ENCODE measurements at regions not wholly inside any gene's neighbourhood (a gene's known extent, or its start where the extent isn't known, plus 50 kb on each side); places are given as distances from the start of the nearest gene placed in this dataset.

DNA sequence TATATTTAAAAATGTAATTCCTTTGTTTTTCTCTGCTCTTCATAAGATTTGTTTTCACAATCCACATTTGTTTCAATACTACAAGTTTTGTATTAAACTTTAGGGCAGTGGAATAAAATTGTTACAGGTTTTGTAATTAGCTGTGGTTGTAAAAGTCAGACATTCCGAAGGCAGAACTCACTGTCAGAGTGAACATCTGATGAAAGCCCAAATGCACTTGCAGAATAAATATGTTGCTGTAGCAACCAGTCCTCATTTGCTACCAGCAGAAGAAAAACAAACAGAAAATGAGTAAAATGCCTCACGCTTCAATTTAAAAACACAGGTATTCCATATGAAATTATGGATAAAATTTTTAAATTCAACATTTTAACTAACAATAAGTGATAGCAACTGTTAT, 740.1 kb upstream of the FAM174A start:
- H3K4me1 ChIP-seq, result no peaks in the 10 kb centered on the region
- no peaks in the 10 kb centered on the region for H3K27me3 ChIP-seq
- TF ChIP-seq, protein P1, sequence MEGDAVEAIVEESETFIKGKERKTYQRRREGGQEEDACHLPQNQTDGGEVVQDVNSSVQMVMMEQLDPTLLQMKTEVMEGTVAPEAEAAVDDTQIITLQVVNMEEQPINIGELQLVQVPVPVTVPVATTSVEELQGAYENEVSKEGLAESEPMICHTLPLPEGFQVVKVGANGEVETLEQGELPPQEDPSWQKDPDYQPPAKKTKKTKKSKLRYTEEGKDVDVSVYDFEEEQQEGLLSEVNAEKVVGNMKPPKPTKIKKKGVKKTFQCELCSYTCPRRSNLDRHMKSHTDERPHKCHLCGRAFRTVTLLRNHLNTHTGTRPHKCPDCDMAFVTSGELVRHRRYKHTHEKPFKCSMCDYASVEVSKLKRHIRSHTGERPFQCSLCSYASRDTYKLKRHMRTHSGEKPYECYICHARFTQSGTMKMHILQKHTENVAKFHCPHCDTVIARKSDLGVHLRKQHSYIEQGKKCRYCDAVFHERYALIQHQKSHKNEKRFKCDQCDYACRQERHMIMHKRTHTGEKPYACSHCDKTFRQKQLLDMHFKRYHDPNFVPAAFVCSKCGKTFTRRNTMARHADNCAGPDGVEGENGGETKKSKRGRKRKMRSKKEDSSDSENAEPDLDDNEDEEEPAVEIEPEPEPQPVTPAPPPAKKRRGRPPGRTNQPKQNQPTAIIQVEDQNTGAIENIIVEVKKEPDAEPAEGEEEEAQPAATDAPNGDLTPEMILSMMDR (IDR thresholded peaks at IDR 0.05), result no peak
- TF ChIP-seq POLR2AphosphoS5 (IDR thresholded peaks at IDR 0.05) (no peak), POLR2A (IDR thresholded peaks at IDR 0.05) (no peak), EP300 (IDR thresholded peaks at IDR 0.05) (no peak)
- 69% methylated on average over 2 of the region's 2 CpGs for WGBS, 2 donors (ENCODE audit: low coverage in 1 of 2)
- no peaks in the 10 kb centered on the region for H3K36me3 ChIP-seq
- H3K4me3 ChIP-seq, result no peak overlapping the region
- H3K27ac ChIP-seq, result no peak overlapping the region
- no peak for ATAC-seq
- peaks cover 0 to 1% (median 0%) of the 10 kb centered on the region in 3 donors for H3K9me3 ChIP-seq

DNA sequence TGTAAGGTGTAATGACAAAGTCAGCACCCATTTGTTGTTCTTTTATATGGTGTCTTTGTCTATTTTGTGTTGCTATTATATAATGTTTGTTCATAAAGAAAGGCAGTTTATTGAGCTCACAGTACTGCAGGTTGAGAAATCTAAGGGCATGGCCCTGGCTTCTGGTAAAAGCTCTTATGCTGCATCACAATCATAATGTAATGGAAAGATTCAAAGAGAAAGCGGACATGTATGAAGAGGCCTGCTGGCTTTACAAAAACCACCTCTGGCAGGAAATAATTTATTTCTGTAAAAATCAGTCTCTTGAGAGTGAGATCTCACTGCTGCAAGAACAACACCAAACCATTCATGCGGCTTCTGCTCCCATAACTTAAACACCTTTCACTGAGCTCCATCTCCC, 746.7 kb upstream of the FAM174A start:
- TF ChIP-seq, protein P1 (IDR thresholded peaks at IDR 0.05), result no peak
- TF ChIP-seq POLR2A (IDR thresholded peaks at IDR 0.05) (no peak), EP300 (IDR thresholded peaks at IDR 0.05) (no peak), POLR2AphosphoS5 (IDR thresholded peaks at IDR 0.05) (no peak)
- ATAC-seq, result no peak
- 35 to 70% methylated on average over 2 of the region's 2 CpGs for WGBS, 2 donors (ENCODE audit: low coverage in 1 of 2)
- no peaks in the 10 kb centered on the region for H3K36me3 ChIP-seq
- no peaks in the 10 kb centered on the region for H3K9me3 ChIP-seq
- H3K27me3 ChIP-seq, result no peaks in the 10 kb centered on the region
- H3K27ac ChIP-seq, result no peak overlapping the region
- H3K4me1 ChIP-seq, result no peaks in the 10 kb centered on the region
- H3K4me3 ChIP-seq, result no peak overlapping the region

DNA sequence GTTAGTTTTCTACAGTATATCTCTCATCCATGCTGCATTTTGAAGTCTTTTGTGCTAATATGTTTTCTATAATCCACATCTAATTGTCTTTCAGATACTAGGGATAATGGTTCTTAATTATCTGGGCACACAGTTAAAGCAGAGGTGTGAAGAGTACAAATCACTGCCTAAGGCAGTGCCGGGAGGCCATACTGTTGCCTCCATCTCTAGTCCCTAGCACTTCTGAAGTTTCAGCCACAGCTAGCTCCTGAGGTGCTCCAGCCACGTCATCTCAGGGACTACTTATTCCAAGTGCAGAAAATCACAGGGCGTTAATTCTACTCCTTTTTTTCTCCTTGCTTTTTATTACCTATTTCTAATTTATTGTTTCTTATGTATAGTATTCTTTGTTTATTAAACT, 760.0 kb upstream of the FAM174A start:
- no peaks in the 10 kb centered on the region for H3K9me3 ChIP-seq
- no peak for ATAC-seq
- H3K4me1 ChIP-seq, result no peaks in the 10 kb centered on the region
- no peaks in the 10 kb centered on the region for H3K36me3 ChIP-seq
- no peak for TF ChIP-seq EP300 (IDR thresholded peaks at IDR 0.05)
- TF ChIP-seq, protein P1 (IDR thresholded peaks at IDR 0.05), result no peak
- no peak for TF ChIP-seq POLR2AphosphoS5 (IDR thresholded peaks at IDR 0.05)
- no peak for TF ChIP-seq POLR2A (IDR thresholded peaks at IDR 0.05)
- WGBS, 2 donors (ENCODE audit: low coverage in 1 of 2), result 71 to 74% methylated on average over 3 of the region's 3 CpGs
- no peak overlapping the region for H3K27ac ChIP-seq
- H3K4me3 ChIP-seq, result no peak overlapping the region
- no peaks in the 10 kb centered on the region for H3K27me3 ChIP-seq

DNA sequence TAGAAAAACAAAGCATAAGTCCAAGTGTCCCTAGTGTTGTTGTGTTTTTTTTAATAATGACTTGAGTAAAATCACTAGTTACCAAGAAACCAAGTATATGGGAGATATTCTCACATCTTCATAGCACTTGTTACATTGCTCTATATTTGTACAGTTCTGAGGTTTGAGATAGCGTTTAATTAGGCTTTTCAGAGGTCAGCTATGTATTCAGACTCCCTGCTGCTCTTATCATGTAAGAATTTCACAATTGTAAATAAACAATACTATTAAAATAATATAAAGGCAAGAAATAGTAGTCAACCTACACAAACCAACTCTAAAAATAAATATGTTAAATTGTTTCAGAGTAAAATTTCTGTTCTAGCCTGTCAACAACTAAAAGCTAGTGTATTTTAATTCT, 761.9 kb upstream of the FAM174A start:
- H3K36me3 ChIP-seq, result no peaks in the 10 kb centered on the region
- WGBS, 2 donors (ENCODE audit: low coverage in 1 of 2), result 16 to 40% methylated on average over 1 of the region's 1 CpG
- no peaks in the 10 kb centered on the region for H3K9me3 ChIP-seq
- TF ChIP-seq EP300 (IDR thresholded peaks at IDR 0.05) (no peak), POLR2A (IDR thresholded peaks at IDR 0.05) (no peak), POLR2AphosphoS5 (IDR thresholded peaks at IDR 0.05) (no peak)
- TF ChIP-seq, protein P1 (IDR thresholded peaks at IDR 0.05), result no peak
- H3K27ac ChIP-seq, result no peak overlapping the region
- no peak overlapping the region for H3K4me3 ChIP-seq
- H3K4me1 ChIP-seq, result no peaks in the 10 kb centered on the region
- no peaks in the 10 kb centered on the region for H3K27me3 ChIP-seq
- no peak for ATAC-seq

DNA sequence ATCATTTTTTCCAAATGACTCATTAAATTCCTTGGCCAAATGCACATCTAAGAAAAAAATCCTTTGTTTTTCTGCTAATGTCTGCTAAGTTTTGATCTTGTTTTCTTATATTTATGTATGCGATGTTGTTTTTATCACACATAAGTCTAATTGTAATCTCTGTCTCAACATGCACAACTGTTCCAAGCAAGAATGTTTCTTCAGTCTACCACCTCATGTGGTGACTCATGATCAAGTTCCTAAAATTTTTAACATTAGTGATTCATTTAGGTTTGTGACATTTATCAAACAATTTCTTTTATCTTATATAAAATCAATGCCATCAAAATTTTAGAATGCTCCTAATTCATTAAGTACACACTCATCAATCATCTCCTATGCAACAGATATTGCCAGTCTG, 763.9 kb upstream of the FAM174A start:
- Histone ChIP-seq H3K4me1 (no peaks in the 10 kb centered on the region), H3K27ac (no peak overlapping the region), H3K27me3 (no peaks in the 10 kb centered on the region), H3K9me3 (no peaks in the 10 kb centered on the region), H3K4me3 (no peak overlapping the region), H3K36me3 (no peaks in the 10 kb centered on the region)
- 87 to 100% methylated on average over 1 of the region's 1 CpG for WGBS, 2 donors (ENCODE audit: low coverage in 1 of 2)
- no peak for TF ChIP-seq EP300 (IDR thresholded peaks at IDR 0.05)
- ATAC-seq, result no peak
